Esophagus squamous epithelium (tissue), 5 donors: ENCODE measurements at regions not wholly inside any gene's neighbourhood (a gene's known extent, or its start where the extent isn't known, plus 50 kb on each side); places are given as distances from the start of the nearest gene placed in this dataset.

ENCODE experiments used
- DNase-seq: peaks from one replicate; lab custom pipeline; 2025; lab: John Stamatoyannopoulos, UW
- H3K27ac ChIP-seq, 4 donors: fragments of 200-600 bp; sonication (generic); one replicate each; pipeline ENCODE4 v1.5.1; 2016 to 2019; ENCODE audit warnings: mild to moderate bottlenecking in 1 of 4
- H3K27me3 ChIP-seq, 4 donors: fragments of 200-600 bp; sonication (generic); 1 replicate in 3 of 4; 2 replicates in 1 of 4; pipeline versions ENCODE4 v1.5.1 to v1.6.0; 2017 to 2021; ENCODE audit warnings: antibody characterized with exemption in 1 of 4
- H3K36me3 ChIP-seq, 3 donors: fragments of 200-600 bp; sonication (generic); one replicate each; pipeline ENCODE4 v1.5.1; 2016 to 2019
- H3K4me1 ChIP-seq, 3 donors: fragments of 200-600 bp; sonication (generic); one replicate each; pipeline ENCODE4 v1.5.1; 2017 to 2019
- H3K4me3 ChIP-seq, 4 donors: fragments of 200-600 bp; sonication (generic); 1 replicate in 3 of 4; 2 replicates in 1 of 4; pipeline ENCODE4 v1.5.1; 2016 to 2019; ENCODE audit warnings: mild to moderate bottlenecking in 2 of 4, moderate library complexity in 1 of 4
- H3K9me3 ChIP-seq, 3 donors: fragments of 200-600 bp; sonication (generic); one replicate each; pipeline ENCODE4 v1.5.1; 2016 to 2019
- POLR2A ChIP-seq, 4 donors: fragments of 450-650 bp; IDR thresholded peaks; one replicate each; pipeline ENCODE4 v1.6.1; 2017; ENCODE audit warnings: antibody characterized with exemption in 4 of 4, mild to moderate bottlenecking in 4 of 4, moderate library complexity in 3 of 4
- WGBS, 2 donors: methylation state at CpG; one replicate each; pipeline ENCODE4 v1.1.5; 2018; 5-methylcytosine and 5-hydroxymethylcytosine counted together
- intact Hi-C: fragments of 100-400 bp; cut with DNase I; formaldehyde crosslinking; loops from one replicate; pipeline ENCODE4 v1.15.0; 2022
- TF ChIP-seq, protein P1 (sequence below), 6 experiments: fragments of 450-650 bp in 4 of 6; fragments of 200-600 bp in 2 of 6; sonication (generic) in 2 of 6; IDR thresholded peaks; one replicate each; pipeline ENCODE4 v1.5.1; 2016 to 2019; ENCODE audit warnings: antibody characterized with exemption in 6 of 6, mild to moderate bottlenecking in 4 of 6, moderate library complexity in 4 of 6
- donor health status: DM: yes; HTN: yes; CAD: no.

DNA sequence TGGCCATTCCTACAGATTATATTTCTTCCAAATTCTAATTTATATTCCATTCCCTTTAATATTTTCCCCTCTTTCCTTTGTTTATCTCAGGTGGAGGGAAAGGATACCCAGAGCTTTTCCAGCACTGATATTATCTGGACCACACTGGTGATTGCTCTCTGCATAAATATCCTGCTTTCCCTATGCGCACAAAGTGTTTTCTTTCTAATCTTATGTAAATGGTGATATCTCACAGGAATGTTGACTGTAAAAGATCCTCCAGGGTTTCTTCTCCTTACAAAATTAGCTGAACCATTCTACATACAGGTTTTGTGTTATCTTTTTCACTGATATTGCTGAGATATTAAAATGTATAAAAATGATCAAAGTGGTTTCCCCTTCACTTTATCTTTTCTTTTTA is 59.1 kb upstream of the GALNT13 start:
- Histone ChIP-seq H3K27ac (no peak overlapping the region), H3K4me3 (no peak overlapping the region), H3K27me3 (no peaks in the 10 kb centered on the region), H3K36me3 (no peaks in the 10 kb centered on the region), H3K9me3 (no peaks in the 10 kb centered on the region), H3K4me1 (no peaks in the 10 kb centered on the region)
- intact Hi-C loops, result no loop called here
- TF ChIP-seq, protein P1, sequence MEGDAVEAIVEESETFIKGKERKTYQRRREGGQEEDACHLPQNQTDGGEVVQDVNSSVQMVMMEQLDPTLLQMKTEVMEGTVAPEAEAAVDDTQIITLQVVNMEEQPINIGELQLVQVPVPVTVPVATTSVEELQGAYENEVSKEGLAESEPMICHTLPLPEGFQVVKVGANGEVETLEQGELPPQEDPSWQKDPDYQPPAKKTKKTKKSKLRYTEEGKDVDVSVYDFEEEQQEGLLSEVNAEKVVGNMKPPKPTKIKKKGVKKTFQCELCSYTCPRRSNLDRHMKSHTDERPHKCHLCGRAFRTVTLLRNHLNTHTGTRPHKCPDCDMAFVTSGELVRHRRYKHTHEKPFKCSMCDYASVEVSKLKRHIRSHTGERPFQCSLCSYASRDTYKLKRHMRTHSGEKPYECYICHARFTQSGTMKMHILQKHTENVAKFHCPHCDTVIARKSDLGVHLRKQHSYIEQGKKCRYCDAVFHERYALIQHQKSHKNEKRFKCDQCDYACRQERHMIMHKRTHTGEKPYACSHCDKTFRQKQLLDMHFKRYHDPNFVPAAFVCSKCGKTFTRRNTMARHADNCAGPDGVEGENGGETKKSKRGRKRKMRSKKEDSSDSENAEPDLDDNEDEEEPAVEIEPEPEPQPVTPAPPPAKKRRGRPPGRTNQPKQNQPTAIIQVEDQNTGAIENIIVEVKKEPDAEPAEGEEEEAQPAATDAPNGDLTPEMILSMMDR (IDR thresholded peaks at IDR 0.05), result no peak
- no peak for TF ChIP-seq POLR2A (IDR thresholded peaks at IDR 0.05)
- no peak for DNase-seq
- 36 to 65% methylated on average over 1 of the region's 1 CpG for WGBS, 2 donors

DNA sequence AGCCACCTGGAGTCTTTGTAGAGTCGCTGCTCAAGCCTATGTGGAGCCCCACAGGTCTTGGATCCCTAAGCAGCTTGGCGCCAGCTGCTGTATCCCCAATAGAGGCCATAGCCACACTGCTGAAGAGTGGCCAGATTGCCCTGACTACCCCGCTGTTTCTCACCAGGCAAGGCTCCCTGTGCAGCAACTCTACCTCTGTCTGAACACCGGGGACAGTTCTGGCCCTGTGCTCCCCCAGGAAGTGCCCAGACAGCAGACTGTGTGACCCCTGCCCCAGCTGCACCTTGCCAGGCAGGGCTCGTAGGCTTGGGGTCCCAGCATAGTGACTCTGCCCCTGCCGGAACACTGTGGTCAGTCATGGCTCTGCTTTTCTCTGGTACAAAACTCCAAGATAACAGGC is 53.5 kb upstream of the GALNT13 start:
- 63 to 75% methylated on average over 4 of the region's 6 CpGs for WGBS, 2 donors
- no peaks in the 10 kb centered on the region for H3K4me1 ChIP-seq
- no peak for DNase-seq
- H3K36me3 ChIP-seq, result no peaks in the 10 kb centered on the region
- intact Hi-C loops, result no loop called here
- H3K27me3 ChIP-seq, result no peaks in the 10 kb centered on the region
- no peak overlapping the region for H3K27ac ChIP-seq
- no peak overlapping the region for H3K4me3 ChIP-seq
- peaks cover 0 to 8% (median 0%) of the 10 kb centered on the region in 3 donors for H3K9me3 ChIP-seq
- TF ChIP-seq POLR2A (IDR thresholded peaks at IDR 0.05), result no peak
- TF ChIP-seq, protein P1 (IDR thresholded peaks at IDR 0.05), result no peak

DNA sequence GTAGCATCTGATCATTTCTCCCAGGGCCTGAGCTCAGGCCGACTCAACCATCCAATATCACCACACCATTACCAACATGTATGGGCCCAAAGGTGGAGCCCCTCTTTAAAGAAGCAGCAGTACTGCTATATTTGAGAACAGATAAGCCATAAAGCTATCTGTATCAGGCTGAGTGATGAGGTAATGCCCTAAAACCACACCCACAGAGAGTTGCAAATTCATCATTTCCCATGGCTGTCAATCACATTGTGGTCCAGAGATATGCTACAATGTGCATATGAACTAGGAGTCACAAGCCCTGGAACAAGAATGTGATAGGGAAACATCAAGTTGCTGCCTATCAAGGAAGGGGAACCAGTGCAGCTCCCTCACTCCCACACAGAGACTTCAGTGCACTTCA is 52.6 kb upstream of the GALNT13 start:
- Histone ChIP-seq H3K27ac (no peak overlapping the region), H3K27me3 (no peaks in the 10 kb centered on the region), H3K4me1 (no peaks in the 10 kb centered on the region), H3K36me3 (no peaks in the 10 kb centered on the region), H3K9me3 (peaks cover 0 to 8% (median 0%) of the 10 kb centered on the region in 3 donors), H3K4me3 (no peak overlapping the region)
- WGBS, 2 donors, result 100% methylated on average over 1 of the region's 1 CpG; no CpG with 5 or more reads in 1 of the 2 donors
- intact Hi-C loops, result no loop called here
- DNase-seq, result no peak
- no peak for TF ChIP-seq POLR2A (IDR thresholded peaks at IDR 0.05)
- TF ChIP-seq, protein P1 (IDR thresholded peaks at IDR 0.05), result no peak

DNA sequence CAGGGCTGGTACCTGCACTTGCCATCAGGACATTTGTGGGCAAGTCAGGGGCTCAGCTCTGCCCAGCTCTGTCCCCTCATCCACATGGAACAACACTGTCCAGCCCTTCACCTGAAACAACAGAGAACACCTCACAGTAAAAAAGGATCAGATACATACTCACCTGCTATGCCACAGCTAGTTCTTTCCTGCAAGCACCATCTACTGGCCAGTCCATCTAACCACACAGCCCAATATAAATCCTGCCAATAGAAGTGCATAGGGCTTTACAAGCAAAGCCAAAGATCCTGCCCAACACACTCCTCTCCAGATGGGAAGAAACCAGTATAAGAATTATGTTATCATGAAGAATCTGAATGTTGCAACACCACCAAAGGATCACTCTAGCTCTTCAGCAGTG is 52.2 kb upstream of the GALNT13 start:
- intact Hi-C loops, result no loop called here
- H3K4me3 ChIP-seq, result no peak overlapping the region
- no peak overlapping the region for H3K27ac ChIP-seq
- no peaks in the 10 kb centered on the region for H3K36me3 ChIP-seq
- H3K4me1 ChIP-seq, result no peaks in the 10 kb centered on the region
- TF ChIP-seq POLR2A (IDR thresholded peaks at IDR 0.05), result no peak
- TF ChIP-seq, protein P1 (IDR thresholded peaks at IDR 0.05), result no peak
- DNase-seq, result no peak
- peaks cover 0 to 8% (median 0%) of the 10 kb centered on the region in 3 donors for H3K9me3 ChIP-seq
- no peaks in the 10 kb centered on the region for H3K27me3 ChIP-seq
